Pancreas (tissue), 10 donors: ENCODE measurements at regions not wholly inside any gene's neighbourhood (a gene's known extent, or its start where the extent isn't known, plus 50 kb on each side); places are given as distances from the start of the nearest gene placed in this dataset.

ENCODE experiments used
- ATAC-seq, 4 donors: fragments of 200-7000 bp; cut with Tn5 transposase; one replicate each; pipeline versions ENCODE4 v1.8.0 to v1.9.1; 2020; ENCODE audit warnings: mild to moderate bottlenecking in 4 of 4, moderate library complexity in 4 of 4
- DNase-seq, 6 donors: peaks; one replicate each; pipeline ENCODE4 v3.0.0-alpha.2; 2020
- FAIRE-seq: peaks from 2 replicates; lab custom pipeline; 2012; peaks lifted over from hg19 to GRCh38; lab: Jason Lieb, UNC
- H3K27ac ChIP-seq, 4 donors: fragments of 200-600 bp; sonication (generic); 1 replicate in 3 of 4; 2 replicates in 1 of 4; pipeline versions ENCODE4 v1.5.0 to v1.8.0; 2020
- H3K27me3 ChIP-seq, 4 donors: fragments of 200-600 bp; one replicate each; pipeline ENCODE4 v1.8.0; 2021
- H3K36me3 ChIP-seq, 3 donors: fragments of 200-600 bp; sonication (generic) in 1 of 3; one replicate each; pipeline versions ENCODE4 v1.5.0 to v1.8.0; 2020 to 2021
- H3K4me1 ChIP-seq, 3 donors: fragments of 200-600 bp; one replicate each; pipeline ENCODE4 v1.8.0; 2021
- H3K4me3 ChIP-seq, 4 donors: fragments of 200-600 bp; sonication (generic) in 2 of 4; one replicate each; pipeline versions ENCODE4 v1.5.0 to v1.8.0; 2020 to 2021
- H3K9me3 ChIP-seq, 4 donors: fragments of 200-600 bp; one replicate each; pipeline ENCODE4 v1.8.0; 2021
- WGBS, 2 donors: extraction: QIAGEN DNeasy Blood & Tissue Kit; methylation state at CpG; one replicate each; pipeline ENCODE4 v1.1.7; 2013; 5-methylcytosine and 5-hydroxymethylcytosine counted together
- intact Hi-C, 3 donors: fragments of 100-400 bp; cut with DNase I; formaldehyde crosslinking; loops; one replicate each; pipeline versions ENCODE4 v1.11.1 to v1.14.2; 2022
- TF ChIP-seq, protein P1 (sequence below), 4 donors: fragments of 200-600 bp; sonication (generic) in 3 of 4; IDR thresholded peaks; one replicate each; pipeline versions ENCODE4 v1.5.0 to v1.8.0; 2021; ENCODE audit warnings: antibody characterized with exemption in 4 of 4
- donor health status: healthy with polysubstance abuse.
- donor health status: DM: no; HTN: no; CAD: no; lungs with moderate emphysema.
- donor health status: DM: no; HTN: no; CAD: no.
- donor health status: control.
- donor health status: control.
- donor health status: Bipolar disorder and iron deficiency.
- donor health status: DM: yes; HTN: yes; CAD: no.
- donor health status: DM: no; HTN: no; CAD: no.
- donor health status: DM: no; HTN: no; CAD: no.
- donor health status: DM: yes; HTN: yes; CAD: no.

DNA sequence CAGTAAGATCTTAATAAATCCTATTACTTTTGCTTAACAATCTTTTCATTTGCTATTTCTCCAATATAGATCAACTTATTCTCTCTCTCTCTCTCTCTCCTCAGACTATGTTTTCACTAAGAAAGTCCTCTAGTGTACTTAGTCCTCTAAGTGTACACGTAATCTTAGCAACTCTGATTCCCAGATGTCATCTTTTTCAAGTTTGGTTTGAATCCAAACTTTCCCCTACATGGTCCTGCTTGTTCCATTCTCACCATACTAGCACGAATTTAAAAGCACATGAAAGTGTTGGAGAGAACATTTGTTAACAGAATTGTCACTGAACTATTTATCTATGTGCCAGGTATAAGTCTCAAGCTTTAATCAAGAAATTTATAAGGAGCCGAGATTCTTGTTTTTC lies 202.9 kb downstream of the SPRY2 start:
- H3K9me3 ChIP-seq, result no peaks in the 10 kb centered on the region
- no peak for FAIRE-seq
- no peaks in the 10 kb centered on the region for H3K36me3 ChIP-seq
- no peak overlapping the region for H3K27ac ChIP-seq
- no peak overlapping the region for H3K4me3 ChIP-seq
- intact Hi-C loops, result no loop called here
- no peaks in the 10 kb centered on the region for H3K27me3 ChIP-seq
- ATAC-seq, result no peak
- WGBS, 2 donors, result 56 to 72% methylated on average over 3 of the region's 3 CpGs
- peaks cover 6 to 16% (median 8%) of the 10 kb centered on the region in 3 donors for H3K4me1 ChIP-seq
- TF ChIP-seq, protein P1, sequence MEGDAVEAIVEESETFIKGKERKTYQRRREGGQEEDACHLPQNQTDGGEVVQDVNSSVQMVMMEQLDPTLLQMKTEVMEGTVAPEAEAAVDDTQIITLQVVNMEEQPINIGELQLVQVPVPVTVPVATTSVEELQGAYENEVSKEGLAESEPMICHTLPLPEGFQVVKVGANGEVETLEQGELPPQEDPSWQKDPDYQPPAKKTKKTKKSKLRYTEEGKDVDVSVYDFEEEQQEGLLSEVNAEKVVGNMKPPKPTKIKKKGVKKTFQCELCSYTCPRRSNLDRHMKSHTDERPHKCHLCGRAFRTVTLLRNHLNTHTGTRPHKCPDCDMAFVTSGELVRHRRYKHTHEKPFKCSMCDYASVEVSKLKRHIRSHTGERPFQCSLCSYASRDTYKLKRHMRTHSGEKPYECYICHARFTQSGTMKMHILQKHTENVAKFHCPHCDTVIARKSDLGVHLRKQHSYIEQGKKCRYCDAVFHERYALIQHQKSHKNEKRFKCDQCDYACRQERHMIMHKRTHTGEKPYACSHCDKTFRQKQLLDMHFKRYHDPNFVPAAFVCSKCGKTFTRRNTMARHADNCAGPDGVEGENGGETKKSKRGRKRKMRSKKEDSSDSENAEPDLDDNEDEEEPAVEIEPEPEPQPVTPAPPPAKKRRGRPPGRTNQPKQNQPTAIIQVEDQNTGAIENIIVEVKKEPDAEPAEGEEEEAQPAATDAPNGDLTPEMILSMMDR (IDR thresholded peaks at IDR 0.05), result no peak
- DNase-seq, result no peak

DNA sequence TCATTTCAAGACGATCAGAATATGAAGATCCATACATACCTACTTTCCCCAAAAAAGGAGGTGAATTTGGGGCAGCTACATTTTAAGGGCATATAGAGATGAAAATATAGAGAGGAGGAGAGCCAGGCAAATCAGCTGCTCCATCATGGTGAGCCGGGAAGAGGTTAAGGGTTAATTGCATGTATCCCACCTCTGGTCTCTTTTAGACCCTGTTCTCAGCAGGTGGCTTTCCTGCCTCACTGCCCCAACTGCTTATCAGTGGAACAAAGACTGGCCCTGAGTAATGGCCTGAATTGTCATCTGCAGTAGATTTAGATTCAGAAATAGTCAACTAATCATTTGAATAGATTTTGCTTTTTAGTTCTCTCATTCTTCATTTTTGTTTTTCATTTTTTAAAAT lies 206.6 kb downstream of the SPRY2 start:
- Histone ChIP-seq H3K4me1 (peaks cover 19 to 38% (median 30%) of the 10 kb centered on the region in 3 donors), H3K36me3 (no peaks in the 10 kb centered on the region), H3K4me3 (no peak overlapping the region), H3K27me3 (no peaks in the 10 kb centered on the region), H3K9me3 (no peaks in the 10 kb centered on the region), H3K27ac (peak overlapping the region in 3 of 4 donors; percentile 52 to 67 (median 59))
- DNase-seq, result no peak
- TF ChIP-seq, protein P1 (IDR thresholded peaks at IDR 0.05), result no peak
- FAIRE-seq, result no peak
- 75 to 84% methylated on average over 2 of the region's 2 CpGs for WGBS, 2 donors
- intact Hi-C loops, result no loop called here
- ATAC-seq, result no peak

- ATAC-seq (peak in 3 of 4 donors; percentile 15 to 30 (median 16)), DNase-seq (no peak), FAIRE-seq (no peak)
- intact Hi-C loops, result no loop called here
- Histone ChIP-seq H3K4me3 (no peak overlapping the region), H3K36me3 (no peaks in the 10 kb centered on the region), H3K4me1 (peaks cover 19 to 39% (median 30%) of the 10 kb centered on the region in 3 donors), H3K27me3 (no peaks in the 10 kb centered on the region), H3K9me3 (no peaks in the 10 kb centered on the region), H3K27ac (peak overlapping the region in 3 of 4 donors; percentile 52 to 67 (median 59))
- 32 to 33% methylated on average over 6 of the region's 6 CpGs for WGBS, 2 donors
- TF ChIP-seq, protein P1 (IDR thresholded peaks at IDR 0.05), result no peak
Measured at GRCh38 chr13:80133631-80134261, 207.2 kb downstream of the SPRY2 start.

DNA sequence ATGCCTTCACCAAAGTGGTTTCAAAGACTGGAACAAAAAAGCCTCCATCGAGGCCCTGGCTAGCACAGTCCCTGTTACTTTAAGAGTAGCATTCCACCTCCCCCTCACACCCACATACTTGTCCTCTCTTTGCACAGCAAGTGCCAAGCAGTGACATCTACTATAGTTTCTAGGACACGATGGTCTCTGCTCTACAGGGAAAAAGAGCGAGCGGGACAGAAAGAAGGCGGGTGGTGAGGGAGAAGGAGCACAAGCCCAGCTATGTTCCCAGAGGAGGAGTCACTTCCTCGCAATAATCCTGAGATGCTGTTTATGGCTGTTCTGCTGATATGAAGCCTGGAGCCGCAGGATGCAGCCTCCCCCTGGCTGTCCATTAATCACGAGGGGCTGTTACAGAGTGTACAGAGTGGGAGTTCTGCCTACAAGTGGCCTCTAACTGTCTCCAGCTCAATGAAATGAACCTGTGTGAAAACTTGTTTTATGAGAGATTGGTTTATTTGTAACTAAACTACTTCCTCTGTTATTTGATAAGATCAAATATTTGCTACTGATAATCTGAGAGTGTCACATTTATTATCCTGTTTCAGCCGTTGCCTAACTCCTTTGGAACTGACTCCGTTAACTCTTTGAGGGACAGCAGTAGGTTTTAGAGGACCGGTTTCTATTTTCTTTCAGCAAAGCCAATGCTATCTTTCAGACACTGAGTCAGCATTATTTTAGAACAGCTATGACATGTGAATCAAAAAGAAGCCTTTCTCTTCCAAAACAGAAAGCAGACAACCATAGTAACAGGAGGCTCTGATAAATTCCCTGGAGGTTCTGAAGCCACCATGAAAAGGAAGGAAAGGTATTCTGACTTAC lies 208.0 kb downstream of the SPRY2 start:
- Histone ChIP-seq H3K9me3 (no peaks in the 10 kb centered on the region), H3K4me3 (peak overlapping the region in 1 of 4 donors; percentile 17), H3K4me1 (peaks cover 19 to 39% (median 30%) of the 10 kb centered on the region in 3 donors), H3K27ac (peak overlapping the region; percentile 19 to 67 (median 58)), H3K36me3 (no peaks in the 10 kb centered on the region), H3K27me3 (no peaks in the 10 kb centered on the region)
- FAIRE-seq (peak; percentile 64), DNase-seq (peak in 5 of 6 donors; percentile 45 to 78 (median 54)), ATAC-seq (peak; percentile 83 to 88 (median 87))
- WGBS, 2 donors, result 2 to 4% methylated on average over 11 of the region's 11 CpGs
- TF ChIP-seq, protein P1 (IDR thresholded peaks at IDR 0.05), result no peak
- intact Hi-C loops, result no loop called here
